ENCODE measurements at regions not wholly inside any gene's neighbourhood (a gene's known extent, or its start where the extent isn't known, plus 50 kb on each side); places are given as distances from the start of the nearest gene placed in this dataset.

DNA sequence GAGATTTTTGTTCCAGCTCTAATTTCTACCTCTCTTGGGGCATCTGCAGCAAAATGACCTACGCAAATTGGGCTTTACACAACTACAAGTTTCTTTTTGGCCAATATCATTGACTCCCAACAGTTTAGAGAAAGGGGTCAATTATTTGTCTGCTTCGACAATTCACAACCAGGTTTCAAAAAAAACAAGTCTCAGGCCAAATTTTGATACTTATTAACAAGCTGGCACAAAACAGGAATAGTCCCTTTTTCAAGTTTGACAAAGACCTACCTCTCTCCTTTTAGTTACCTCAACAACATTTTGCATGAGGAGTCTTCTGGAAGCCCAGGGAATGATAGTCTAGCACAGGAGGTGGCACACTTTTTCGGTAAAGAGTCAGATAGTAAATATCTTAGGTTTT is 97.9 kb upstream of the TSHZ2 start:
- Histone ChIP-seq H3K9me3 (ENCODE audit: low read depth, low read length, poor library complexity, severe bottlenecking) (no peaks in the 10 kb centered on the region), H3K4me3 (ENCODE audit: low read depth, low read length, poor library complexity, severe bottlenecking) (no peak overlapping the region), H3K4me1 (ENCODE audit: insufficient read depth, low read length, poor library complexity, severe bottlenecking) (no peaks in the 10 kb centered on the region), H3K27me3 (replicated peaks; ENCODE audit: insufficient read depth, low read depth, low read length, poor library complexity) (no peaks in the 10 kb centered on the region), H3K27ac (ENCODE audit: low read depth, low read length, poor library complexity, severe bottlenecking) (no peak overlapping the region), H3K36me3 (ENCODE audit: insufficient read depth, low read length, poor library complexity, severe bottlenecking) (no peaks in the 10 kb centered on the region)
- ChIA-PET CTCF (no interaction called here), POLR2A (ENCODE audit: low non-redundant PET) (interaction anchor here (0.6 kb wide), 1 partner anchor 15 kb away, joined by 3 read pairs; no protein-coding TSS in a partner anchor)
- no peak for TF ChIP-seq EZH2 (IDR thresholded peaks at IDR 0.05; ENCODE audit: borderline replicate concordance, low read depth, low read length, poor library complexity, severe bottlenecking)
- TF ChIP-seq, protein P1, sequence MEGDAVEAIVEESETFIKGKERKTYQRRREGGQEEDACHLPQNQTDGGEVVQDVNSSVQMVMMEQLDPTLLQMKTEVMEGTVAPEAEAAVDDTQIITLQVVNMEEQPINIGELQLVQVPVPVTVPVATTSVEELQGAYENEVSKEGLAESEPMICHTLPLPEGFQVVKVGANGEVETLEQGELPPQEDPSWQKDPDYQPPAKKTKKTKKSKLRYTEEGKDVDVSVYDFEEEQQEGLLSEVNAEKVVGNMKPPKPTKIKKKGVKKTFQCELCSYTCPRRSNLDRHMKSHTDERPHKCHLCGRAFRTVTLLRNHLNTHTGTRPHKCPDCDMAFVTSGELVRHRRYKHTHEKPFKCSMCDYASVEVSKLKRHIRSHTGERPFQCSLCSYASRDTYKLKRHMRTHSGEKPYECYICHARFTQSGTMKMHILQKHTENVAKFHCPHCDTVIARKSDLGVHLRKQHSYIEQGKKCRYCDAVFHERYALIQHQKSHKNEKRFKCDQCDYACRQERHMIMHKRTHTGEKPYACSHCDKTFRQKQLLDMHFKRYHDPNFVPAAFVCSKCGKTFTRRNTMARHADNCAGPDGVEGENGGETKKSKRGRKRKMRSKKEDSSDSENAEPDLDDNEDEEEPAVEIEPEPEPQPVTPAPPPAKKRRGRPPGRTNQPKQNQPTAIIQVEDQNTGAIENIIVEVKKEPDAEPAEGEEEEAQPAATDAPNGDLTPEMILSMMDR (conservative IDR thresholded peaks at IDR 0.05; ENCODE audit: low read depth, low read length): no peak
- no TSS peak for BruUV-seq (replicated peaks)
- DNase-seq (ENCODE audit: low spot score): no peak
- intact Hi-C loops (cut with micrococcal nuclease; ENCODE audit: unreplicated experiment): no loop called here

DNA sequence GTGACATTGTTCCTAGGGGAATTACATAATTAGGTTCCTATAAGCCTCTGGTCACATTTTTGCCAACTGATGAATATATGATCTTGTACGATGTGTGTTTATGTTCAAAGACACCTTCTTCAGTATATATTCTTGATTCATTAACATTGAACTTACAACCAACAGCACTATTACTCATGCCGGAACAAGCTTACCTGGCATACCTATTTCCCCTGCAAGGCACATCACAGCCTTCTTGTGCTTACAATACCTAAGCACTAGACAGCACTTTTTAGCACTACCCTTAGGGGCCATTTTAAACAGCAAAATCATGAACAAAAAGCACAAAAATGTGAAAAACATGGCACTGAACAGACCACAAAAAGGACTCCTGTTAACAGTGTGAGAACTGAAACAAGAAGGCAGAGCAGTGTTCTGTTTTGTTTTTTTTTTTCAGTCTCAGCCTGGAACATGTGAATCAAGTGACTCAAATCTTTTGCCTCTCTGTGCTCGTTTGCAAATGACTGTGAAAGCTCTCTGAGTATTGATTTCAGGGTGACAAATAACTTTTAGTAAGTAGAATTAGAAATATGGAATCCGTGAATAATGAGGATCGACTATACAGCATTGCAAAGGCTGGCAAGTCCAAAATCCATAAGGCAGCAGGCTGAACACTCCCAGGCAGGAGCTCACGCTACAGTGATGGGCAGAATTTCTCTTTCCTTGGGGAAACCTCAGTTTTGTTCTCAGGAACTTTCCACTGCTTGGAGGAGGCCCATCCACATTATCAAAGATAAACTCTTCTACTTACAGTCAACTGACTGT is 102.3 kb upstream of the TSHZ2 start:
- intact Hi-C loops (cut with micrococcal nuclease; ENCODE audit: unreplicated experiment): no loop called here
- no TSS peak for BruUV-seq (replicated peaks)
- DNase-seq (ENCODE audit: low spot score): no peak
- TF ChIP-seq, protein P1 (conservative IDR thresholded peaks at IDR 0.05; ENCODE audit: low read depth, low read length): no peak
- TF ChIP-seq EZH2 (IDR thresholded peaks at IDR 0.05; ENCODE audit: borderline replicate concordance, low read depth, low read length, poor library complexity, severe bottlenecking): no peak
- POLR2A ChIA-PET (ENCODE audit: low non-redundant PET): no interaction called here
- Histone ChIP-seq H3K4me3 (ENCODE audit: low read depth, low read length, poor library complexity, severe bottlenecking) (no peak overlapping the region), H3K9me3 (ENCODE audit: low read depth, low read length, poor library complexity, severe bottlenecking) (no peaks in the 10 kb centered on the region), H3K27me3 (replicated peaks; ENCODE audit: insufficient read depth, low read depth, low read length, poor library complexity) (no peaks in the 10 kb centered on the region), H3K36me3 (ENCODE audit: insufficient read depth, low read length, poor library complexity, severe bottlenecking) (no peaks in the 10 kb centered on the region), H3K27ac (ENCODE audit: low read depth, low read length, poor library complexity, severe bottlenecking) (no peak overlapping the region), H3K4me1 (ENCODE audit: insufficient read depth, low read length, poor library complexity, severe bottlenecking) (no peaks in the 10 kb centered on the region)
- CTCF ChIA-PET: no interaction called here

GRCh38 chr20:52869276-52869675 is 102.9 kb upstream of the TSHZ2 start:
- H3K27me3 ChIP-seq (replicated peaks; ENCODE audit: insufficient read depth, low read depth, low read length, poor library complexity): no peaks in the 10 kb centered on the region
- intact Hi-C loops (cut with micrococcal nuclease; ENCODE audit: unreplicated experiment): no loop called here
- ChIA-PET CTCF (no interaction called here), POLR2A (ENCODE audit: low non-redundant PET) (no interaction called here)
- no peak overlapping the region for H3K27ac ChIP-seq (ENCODE audit: low read depth, low read length, poor library complexity, severe bottlenecking)
- no peaks in the 10 kb centered on the region for H3K36me3 ChIP-seq (ENCODE audit: insufficient read depth, low read length, poor library complexity, severe bottlenecking)
- no peaks in the 10 kb centered on the region for H3K9me3 ChIP-seq (ENCODE audit: low read depth, low read length, poor library complexity, severe bottlenecking)
- no peak overlapping the region for H3K4me3 ChIP-seq (ENCODE audit: low read depth, low read length, poor library complexity, severe bottlenecking)
- DNase-seq (ENCODE audit: low spot score): no peak
- no TSS peak for BruUV-seq (replicated peaks)
- no peaks in the 10 kb centered on the region for H3K4me1 ChIP-seq (ENCODE audit: insufficient read depth, low read length, poor library complexity, severe bottlenecking)
- TF ChIP-seq, protein P1 (conservative IDR thresholded peaks at IDR 0.05; ENCODE audit: low read depth, low read length): no peak
- TF ChIP-seq EZH2 (IDR thresholded peaks at IDR 0.05; ENCODE audit: borderline replicate concordance, low read depth, low read length, poor library complexity, severe bottlenecking): no peak
